ENCODE measurements at regions not wholly inside any gene's neighbourhood (a gene's known extent, or its start where the extent isn't known, plus 50 kb on each side); places are given as distances from the start of the nearest gene placed in this dataset.

- peak; percentile 29; the same call in 1 of the 2 replicates for TF ChIP-seq E2F6 (IDR thresholded peaks at IDR 0.05)
- no peak for TF ChIP-seq RNF2 (IDR thresholded peaks at IDR 0.05; ENCODE audit: borderline replicate concordance, low read depth, low read length, missing control alignments, poor library complexity, severe bottlenecking)
- TF ChIP-seq POU5F1 (IDR thresholded peaks at IDR 0.05; ENCODE audit: low read depth, low read length): 0 out of 2 replicates have a peak, but pooled peaks have one; percentile 28
- TF ChIP-seq ZNF274 (IDR thresholded peaks at IDR 0.05; ENCODE audit: borderline replicate concordance, extremely low read depth, low read length): no peak
- TF ChIP-seq TEAD4 (IDR thresholded peaks at IDR 0.05; ENCODE audit: low read depth, low read length): 0 out of 2 replicates have a peak, but pooled peaks have one; percentile 26
- TF ChIP-seq POLR2AphosphoS5 (IDR thresholded peaks at IDR 0.05; ENCODE audit: low read depth, low read length): 0 out of 2 replicates have a peak, but pooled peaks have one; percentile 41
- TF ChIP-seq, protein P1, sequence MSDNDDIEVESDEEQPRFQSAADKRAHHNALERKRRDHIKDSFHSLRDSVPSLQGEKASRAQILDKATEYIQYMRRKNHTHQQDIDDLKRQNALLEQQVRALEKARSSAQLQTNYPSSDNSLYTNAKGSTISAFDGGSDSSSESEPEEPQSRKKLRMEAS (IDR thresholded peaks at IDR 0.05): peak; percentile 72
- TF ChIP-seq EP300 (IDR thresholded peaks at IDR 0.05; ENCODE audit: borderline replicate concordance in 1 of 2, low read depth in 2 of 2, low read length in 2 of 2): no peak
- TF ChIP-seq KDM5A (IDR thresholded peaks at IDR 0.05; ENCODE audit: low read length): no peak
- no peak for TF ChIP-seq JUND (IDR thresholded peaks at IDR 0.05; ENCODE audit: low read length)
- no peak for TF ChIP-seq TAF7 (optimal IDR thresholded peaks at IDR 0.05; ENCODE audit: borderline replicate concordance, low read depth, low read length)
- no peak for TF ChIP-seq PHF8 (conservative IDR thresholded peaks at IDR 0.05; ENCODE audit: low read depth, low read length)
- no peak for TF ChIP-seq CREB1 (IDR thresholded peaks at IDR 0.05)
- no peak for TF ChIP-seq EZH2 (IDR thresholded peaks at IDR 0.05; ENCODE audit: low read depth, low read length, severe bottlenecking)
- TF ChIP-seq CBX8 (IDR thresholded peaks at IDR 0.05; ENCODE audit: borderline replicate concordance, low read depth, low read length): no peak
- no peak for TF ChIP-seq MAFK (IDR thresholded peaks at IDR 0.05; ENCODE audit: low read depth, low read length)
- TF ChIP-seq HDAC2 (IDR thresholded peaks at IDR 0.05; ENCODE audit: borderline replicate concordance in 1 of 2, low read depth in 2 of 2, low read length in 2 of 2): no peak
- no peak for TF ChIP-seq ATF3 (IDR thresholded peaks at IDR 0.05; ENCODE audit: insufficient read depth, low read depth, low read length)
- no peak for TF ChIP-seq TCF12 (IDR thresholded peaks at IDR 0.05; ENCODE audit: low read depth, low read length)
- no peak for TF ChIP-seq CHD1 (IDR thresholded peaks at IDR 0.05; ENCODE audit: low read depth, low read length)
- TF ChIP-seq SIRT6 (IDR thresholded peaks at IDR 0.05; ENCODE audit: low read length): no peak
- TF ChIP-seq CEBPB (IDR thresholded peaks at IDR 0.05; ENCODE audit: low read depth, low read length): no peak
- peak; percentile 30 to 50 for TF ChIP-seq RAD21 (IDR thresholded peaks at IDR 0.05 in 1 of 2, conservative IDR thresholded peaks at IDR 0.05 in 1 of 2; ENCODE audit: low read depth in 2 of 2, low read length in 2 of 2)
Measured at GRCh38 chr3:75906555-75907112, 121.3 kb upstream of the ZNF717 start (continued).

Measured in H1 (cell line).